PC-3 (cell line): ENCODE measurements at regions not wholly inside any gene's neighbourhood (a gene's known extent, or its start where the extent isn't known, plus 50 kb on each side); places are given as distances from the start of the nearest gene placed in this dataset.
"Not testable (repeated sequence)": the region's sequence is repeated elsewhere in the genome, so short reads cannot be mapped to it uniquely, and the experiment has no call there.

Experiments
- ATAC-seq: fragments of 200-7000 bp; cut with Tn5 transposase; 2 replicates; pipeline ENCODE4 v1.9.1; 2020; ENCODE audit warnings: mild to moderate bottlenecking, moderate library complexity
- BruUV-seq: library from RNA; stranded (reverse); fragments of 400-500 nt; replicated peaks from 2 replicates; lab custom pipeline; 2021; lab: Mats Ljungman, UMichigan
- CTCF ChIA-PET: fragments of 300-600 bp; sonication (Branson Sonifier 250); formaldehyde crosslinking; loops from one replicate; lab custom pipeline; 2022; ENCODE audit warnings: antibody characterized with exemption; lab: Charles Lee
- POLR2A ChIA-PET: fragments of 300-600 bp; sonication (Branson Sonifier 250); formaldehyde crosslinking; loops from one replicate; lab custom pipeline; 2022; ENCODE audit warnings: antibody characterized with exemption; ENCODE audit not compliant: unreplicated experiment; lab: Charles Lee
- DNase-seq: peaks from one replicate; pipeline ENCODE4 v3.0.0-alpha.2; 2015
- H2AFZ ChIP-seq: fragments of 300-600 bp; sonication (generic); 2 replicates; pipeline ENCODE4 v1.6.0; 2016; ENCODE audit warnings: antibody characterized with exemption, low read length
- H3F3A ChIP-seq: fragments of 300-600 bp; sonication (generic); one replicate; pipeline ENCODE4 v1.6.0; 2017; ENCODE audit warnings: antibody characterized with exemption, low read length, control low read depth, mild to moderate bottlenecking; ENCODE audit not compliant: unreplicated experiment
- H3K27ac ChIP-seq: fragments of 300-600 bp; sonication (generic); 2 replicates; pipeline ENCODE4 v1.5.1; 2016; ENCODE audit warnings: mild to moderate bottlenecking, low read length
- H3K27me3 ChIP-seq: fragments of 300-600 bp; sonication (generic); 2 replicates; pipeline ENCODE4 v1.6.1; 2016; ENCODE audit warnings: low read length, mixed read lengths
- H3K36me3 ChIP-seq: fragments of 300-600 bp; sonication (generic); 2 replicates; pipeline ENCODE4 v1.6.1; 2016; ENCODE audit warnings: low read depth, mixed run types, low read length, mixed read lengths
- H3K4me1 ChIP-seq: fragments of 300-600 bp; sonication (generic); 2 replicates; pipeline ENCODE4 v1.5.1; 2016; ENCODE audit warnings: low read length; ENCODE audit not compliant: insufficient read depth
- H3K4me2 ChIP-seq: fragments of 300-600 bp; sonication (generic); 2 replicates; pipeline ENCODE4 v1.6.0; 2016; ENCODE audit warnings: low read length
- H3K4me3 ChIP-seq: fragments of 300-600 bp; sonication (generic); 2 replicates; pipeline ENCODE4 v1.5.1; 2016; ENCODE audit warnings: mild to moderate bottlenecking, low read length, mixed read lengths
- H3K79me2 ChIP-seq: fragments of 300-600 bp; sonication (generic); 2 replicates; pipeline ENCODE4 v1.6.1; 2017; ENCODE audit warnings: low read length, mixed read lengths
- H3K9ac ChIP-seq: fragments of 300-600 bp; sonication (generic); 2 replicates; pipeline ENCODE4 v1.6.0; 2016; ENCODE audit warnings: mild to moderate bottlenecking, low read length
- H3K9me2 ChIP-seq: fragments of 300-600 bp; sonication (generic); replicated peaks from 2 replicates; pipeline ENCODE4 v1.6.1; 2016; ENCODE audit warnings: mixed run types, low read length, mixed read lengths
- H3K9me3 ChIP-seq: fragments of 300-600 bp; sonication (generic); 2 replicates; pipeline ENCODE4 v1.6.1; 2016; ENCODE audit warnings: low read length, mixed read lengths
- H4K20me1 ChIP-seq: fragments of 300-600 bp; sonication (generic); 2 replicates; pipeline ENCODE4 v1.6.1; 2016; ENCODE audit warnings: low read length, mixed read lengths
- EZH2 ChIP-seq: fragments of 300-600 bp; sonication (generic); IDR thresholded peaks from one replicate; pipeline ENCODE4 v1.6.1; 2017; ENCODE audit warnings: antibody characterized with exemption, mild to moderate bottlenecking, low read length; ENCODE audit not compliant: unreplicated experiment
- EZH2phosphoT487 ChIP-seq: fragments of 300-600 bp; sonication (generic); IDR thresholded peaks from 2 replicates; pipeline ENCODE4 v1.6.1; 2018; ENCODE audit warnings: mild to moderate bottlenecking, antibody characterized with exemption, low read length, borderline replicate concordance
- intact Hi-C: fragments of 100-400 bp; cut with micrococcal nuclease; formaldehyde crosslinking; loops from 2 replicates; pipeline ENCODE4 v1.9.0; 2023
- TF ChIP-seq, protein P1 (sequence below): fragments of 300-600 bp; sonication (generic); conservative IDR thresholded peaks from 2 replicates; pipeline ENCODE4 v1.5.1; 2017; ENCODE audit warnings: antibody characterized with exemption, low read depth, mild to moderate bottlenecking, low read length

DNA sequence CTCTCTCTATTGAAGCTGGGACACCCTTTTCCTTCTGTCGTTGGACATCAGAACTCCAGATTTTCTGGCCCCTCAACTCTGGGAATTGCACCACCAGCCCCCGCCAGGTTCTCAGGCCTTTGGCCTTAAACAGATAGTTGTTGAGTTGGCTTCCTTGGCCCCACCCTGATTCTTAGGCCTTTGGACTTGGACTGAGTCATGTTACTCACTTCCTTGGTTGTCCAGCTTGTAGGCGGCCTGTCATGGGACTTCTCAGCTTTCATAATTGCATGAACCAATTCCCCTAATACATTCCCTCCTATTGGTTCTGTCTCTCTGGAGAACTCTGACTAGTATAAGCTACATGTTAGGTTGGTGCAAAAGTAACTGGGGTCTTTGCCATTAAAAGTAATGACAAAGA, 195.7 kb downstream of the GPAT3 start:
- intact Hi-C loops = no loop called here
- no peaks in the 10 kb centered on the region for H3K27me3 ChIP-seq
- no peaks in the 10 kb centered on the region for H3K9me3 ChIP-seq
- TF ChIP-seq EZH2phosphoT487 = no peak
- TF ChIP-seq EZH2 = no peak
- ChIA-PET CTCF (no interaction called here), POLR2A (no interaction called here)
- no peaks in the 10 kb centered on the region for H3K79me2 ChIP-seq
- H3K36me3 ChIP-seq = no peaks in the 10 kb centered on the region
- no peak overlapping the region for H3K9ac ChIP-seq
- H3K4me3 ChIP-seq = no peak overlapping the region
- H3K4me1 ChIP-seq = peaks cover 9% of the 10 kb centered on the region
- peak overlapping the region; percentile 32; the same call in 1 of the 2 replicates for H2AFZ ChIP-seq
- H3K4me2 ChIP-seq = peak overlapping the region; percentile 33
- BruUV-seq = no TSS peak
- H4K20me1 ChIP-seq = no peaks in the 10 kb centered on the region
- DNase-seq (peak; percentile 63), ATAC-seq (peak; percentile 76)
- H3K27ac ChIP-seq = no peak overlapping the region
- H3K9me2 ChIP-seq = no peaks in the 10 kb centered on the region
- H3F3A ChIP-seq = no peaks in the 10 kb centered on the region

- H3K4me1 ChIP-seq, H3K27ac ChIP-seq, BruUV-seq, CTCF ChIA-PET, intact Hi-C loops, H3K4me3 ChIP-seq, H3K9me2 ChIP-seq, H3F3A ChIP-seq, ATAC-seq, H3K27me3 ChIP-seq, DNase-seq, H3K79me2 ChIP-seq, POLR2A ChIA-PET, H2AFZ ChIP-seq, H4K20me1 ChIP-seq, H3K9me3 ChIP-seq, H3K36me3 ChIP-seq, H3K9ac ChIP-seq, H3K4me2 ChIP-seq: not testable (repeated sequence)
Measured at GRCh38 chr4:83730958-83731357, 195.1 kb downstream of the GPAT3 start.

DNA sequence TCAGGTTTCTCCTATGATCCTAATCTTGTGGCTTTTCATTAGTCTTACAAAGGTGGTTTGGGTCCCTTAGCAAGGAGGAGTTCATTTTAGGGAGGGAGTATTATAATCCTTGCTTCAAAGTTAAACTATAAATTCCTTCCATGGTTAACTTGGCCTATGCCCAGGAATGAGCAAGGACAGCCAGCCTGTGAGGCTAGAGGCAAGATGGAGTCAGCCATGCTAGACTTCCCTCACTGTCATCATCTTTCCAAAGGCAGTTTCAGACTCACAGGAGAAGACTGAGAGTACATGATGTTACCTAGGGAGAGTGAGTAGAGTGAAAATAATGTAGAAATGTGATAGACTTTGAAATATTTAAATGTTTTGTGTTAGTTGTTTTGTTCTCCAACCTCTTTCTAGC, 192.3 kb downstream of the GPAT3 start:
- Histone ChIP-seq H3K4me1 (peaks cover 9% of the 10 kb centered on the region), H3K4me2 (no peak overlapping the region), H3K9ac (no peak overlapping the region), H3K9me3 (no peaks in the 10 kb centered on the region), H3K36me3 (no peaks in the 10 kb centered on the region), H3K27me3 (no peaks in the 10 kb centered on the region), H4K20me1 (no peaks in the 10 kb centered on the region), H3K9me2 (no peaks in the 10 kb centered on the region), H3F3A (no peaks in the 10 kb centered on the region), H3K4me3 (no peak overlapping the region), H2AFZ (no peak overlapping the region), H3K79me2 (no peaks in the 10 kb centered on the region), H3K27ac (no peak overlapping the region)
- TF ChIP-seq EZH2phosphoT487 (no peak), EZH2 (no peak)
- TF ChIP-seq, protein P1, sequence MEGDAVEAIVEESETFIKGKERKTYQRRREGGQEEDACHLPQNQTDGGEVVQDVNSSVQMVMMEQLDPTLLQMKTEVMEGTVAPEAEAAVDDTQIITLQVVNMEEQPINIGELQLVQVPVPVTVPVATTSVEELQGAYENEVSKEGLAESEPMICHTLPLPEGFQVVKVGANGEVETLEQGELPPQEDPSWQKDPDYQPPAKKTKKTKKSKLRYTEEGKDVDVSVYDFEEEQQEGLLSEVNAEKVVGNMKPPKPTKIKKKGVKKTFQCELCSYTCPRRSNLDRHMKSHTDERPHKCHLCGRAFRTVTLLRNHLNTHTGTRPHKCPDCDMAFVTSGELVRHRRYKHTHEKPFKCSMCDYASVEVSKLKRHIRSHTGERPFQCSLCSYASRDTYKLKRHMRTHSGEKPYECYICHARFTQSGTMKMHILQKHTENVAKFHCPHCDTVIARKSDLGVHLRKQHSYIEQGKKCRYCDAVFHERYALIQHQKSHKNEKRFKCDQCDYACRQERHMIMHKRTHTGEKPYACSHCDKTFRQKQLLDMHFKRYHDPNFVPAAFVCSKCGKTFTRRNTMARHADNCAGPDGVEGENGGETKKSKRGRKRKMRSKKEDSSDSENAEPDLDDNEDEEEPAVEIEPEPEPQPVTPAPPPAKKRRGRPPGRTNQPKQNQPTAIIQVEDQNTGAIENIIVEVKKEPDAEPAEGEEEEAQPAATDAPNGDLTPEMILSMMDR = no peak
- CTCF ChIA-PET = interaction anchor here (0.6 kb wide), 1 partner anchor 265 kb away, joined by 3 read pairs; no protein-coding TSS in a partner anchor
- no TSS peak for BruUV-seq
- intact Hi-C loops = no loop called here
- DNase-seq (no peak), ATAC-seq (no peak)
- POLR2A ChIA-PET = no interaction called here
